ENCODE measurements at regions not wholly inside any gene's neighbourhood (a gene's known extent, or its start where the extent isn't known, plus 50 kb on each side); places are given as distances from the start of the nearest gene placed in this dataset.

GRCh38 chr3:102233881-102234280 lies 200.9 kb upstream of the ZPLD1 start:
- DNase-seq (ENCODE audit: low read depth) = peak; percentile 62

GRCh38 chr3:102235679-102236078 lies 199.1 kb upstream of the ZPLD1 start:
- DNase-seq (ENCODE audit: low read depth) = peak; percentile 47

GRCh38 chr3:102237181-102237580 lies 197.6 kb upstream of the ZPLD1 start:
- DNase-seq (ENCODE audit: low read depth) = no peak

- peak; percentile 39 for DNase-seq (ENCODE audit: low read depth)
Measured at GRCh38 chr3:102237838-102238237, 197.0 kb upstream of the ZPLD1 start.

GRCh38 chr3:102238362-102238761 lies 196.5 kb upstream of the ZPLD1 start:
- DNase-seq (ENCODE audit: low read depth) = no peak

- no peak for DNase-seq (ENCODE audit: low read depth)
Measured at GRCh38 chr3:102240720-102241119, 194.1 kb upstream of the ZPLD1 start.

- DNase-seq (ENCODE audit: low read depth) = peak; percentile 5
Measured at GRCh38 chr3:102248981-102249705, 185.7 kb upstream of the ZPLD1 start.

GRCh38 chr3:102255736-102256135 lies 179.1 kb upstream of the ZPLD1 start:
- no peak for DNase-seq (ENCODE audit: low read depth)

GRCh38 chr3:102258666-102259227 lies 176.1 kb upstream of the ZPLD1 start:
- DNase-seq (ENCODE audit: low read depth) = no peak

- DNase-seq (ENCODE audit: low read depth) = no peak
Measured at GRCh38 chr3:102259663-102260062, 175.2 kb upstream of the ZPLD1 start.

GRCh38 chr3:102265720-102266119 lies 169.1 kb upstream of the ZPLD1 start:
- peak; percentile 0 for DNase-seq (ENCODE audit: low read depth)

- no peak for DNase-seq (ENCODE audit: low read depth)
Measured at GRCh38 chr3:102269406-102269805, 165.4 kb upstream of the ZPLD1 start.

- no peak for DNase-seq (ENCODE audit: low read depth)
Measured at GRCh38 chr3:102290241-102290640, 144.6 kb upstream of the ZPLD1 start.

- no peak for DNase-seq (ENCODE audit: low read depth)
Measured at GRCh38 chr3:102295756-102296155, 139.1 kb upstream of the ZPLD1 start.

GRCh38 chr3:102297072-102297658 lies 137.7 kb upstream of the ZPLD1 start:
- DNase-seq (ENCODE audit: low read depth) = no peak

- no peak for DNase-seq (ENCODE audit: low read depth)
Measured at GRCh38 chr3:102299125-102299877, 135.5 kb upstream of the ZPLD1 start.

GRCh38 chr3:102301155-102301880 lies 133.5 kb upstream of the ZPLD1 start:
- no peak for DNase-seq (ENCODE audit: low read depth)

- no peak for DNase-seq (ENCODE audit: low read depth)
Measured at GRCh38 chr3:102302020-102302419, 132.8 kb upstream of the ZPLD1 start.

GRCh38 chr3:102304550-102304949 lies 130.3 kb upstream of the ZPLD1 start:
- peak; percentile 0 for DNase-seq (ENCODE audit: low read depth)

GRCh38 chr3:102307442-102307841 lies 127.4 kb upstream of the ZPLD1 start:
- DNase-seq (ENCODE audit: low read depth) = peak; percentile 4

- peak; percentile 2 for DNase-seq (ENCODE audit: low read depth)
Measured at GRCh38 chr3:102329066-102329465, 105.7 kb upstream of the ZPLD1 start.

- DNase-seq (ENCODE audit: low read depth) = no peak
Measured at GRCh38 chr3:102329561-102329960, 105.3 kb upstream of the ZPLD1 start.

Data from EH (cell line).